ENCODE measurements at regions not wholly inside any gene's neighbourhood (a gene's known extent, or its start where the extent isn't known, plus 50 kb on each side); places are given as distances from the start of the nearest gene placed in this dataset.

DNA sequence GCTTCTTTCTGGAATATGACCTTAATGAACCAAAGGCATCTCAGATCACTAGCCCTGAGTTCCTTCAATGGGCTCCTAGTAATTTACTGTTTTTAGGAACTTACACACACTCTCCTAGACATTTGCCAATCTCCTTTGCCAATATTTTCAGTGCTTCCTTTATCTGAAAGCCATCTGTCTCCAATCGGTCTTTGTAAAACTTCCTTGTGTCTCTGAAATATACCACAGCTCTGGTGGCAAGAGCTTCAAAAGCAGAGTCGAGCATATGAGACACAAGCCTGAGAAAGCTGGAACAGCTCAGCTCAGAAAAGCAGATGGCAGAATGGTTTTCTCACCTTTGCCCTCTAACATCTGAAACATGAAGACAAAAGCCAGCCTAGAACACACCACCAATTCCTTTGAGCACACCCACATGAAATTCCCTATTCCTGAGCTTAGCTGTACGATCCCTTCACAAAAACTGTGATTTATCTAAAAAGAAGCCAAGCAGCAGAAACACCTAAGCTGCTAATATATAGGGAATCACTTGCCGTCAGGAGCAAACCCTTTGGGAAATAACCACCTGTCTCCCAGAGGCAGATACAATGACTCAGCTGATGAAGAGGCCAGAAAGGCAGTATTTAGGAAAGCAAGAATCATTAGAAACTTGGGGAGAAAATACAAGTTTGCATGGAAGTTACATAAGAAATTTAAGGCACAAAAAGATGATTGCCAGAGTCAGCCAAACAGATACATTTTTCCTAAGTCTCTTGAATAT lies 70.2 kb upstream of the ANK3 start:
- TF ChIP-seq, protein P1, sequence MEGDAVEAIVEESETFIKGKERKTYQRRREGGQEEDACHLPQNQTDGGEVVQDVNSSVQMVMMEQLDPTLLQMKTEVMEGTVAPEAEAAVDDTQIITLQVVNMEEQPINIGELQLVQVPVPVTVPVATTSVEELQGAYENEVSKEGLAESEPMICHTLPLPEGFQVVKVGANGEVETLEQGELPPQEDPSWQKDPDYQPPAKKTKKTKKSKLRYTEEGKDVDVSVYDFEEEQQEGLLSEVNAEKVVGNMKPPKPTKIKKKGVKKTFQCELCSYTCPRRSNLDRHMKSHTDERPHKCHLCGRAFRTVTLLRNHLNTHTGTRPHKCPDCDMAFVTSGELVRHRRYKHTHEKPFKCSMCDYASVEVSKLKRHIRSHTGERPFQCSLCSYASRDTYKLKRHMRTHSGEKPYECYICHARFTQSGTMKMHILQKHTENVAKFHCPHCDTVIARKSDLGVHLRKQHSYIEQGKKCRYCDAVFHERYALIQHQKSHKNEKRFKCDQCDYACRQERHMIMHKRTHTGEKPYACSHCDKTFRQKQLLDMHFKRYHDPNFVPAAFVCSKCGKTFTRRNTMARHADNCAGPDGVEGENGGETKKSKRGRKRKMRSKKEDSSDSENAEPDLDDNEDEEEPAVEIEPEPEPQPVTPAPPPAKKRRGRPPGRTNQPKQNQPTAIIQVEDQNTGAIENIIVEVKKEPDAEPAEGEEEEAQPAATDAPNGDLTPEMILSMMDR (IDR thresholded peaks at IDR 0.05), result no peak
- TF ChIP-seq POLR2AphosphoS5 (IDR thresholded peaks at IDR 0.05), result no peak
- TF ChIP-seq POLR2A (IDR thresholded peaks at IDR 0.05; ENCODE audit: low read depth), result no peak

All from esophagus muscularis mucosa (tissue), 3 donors.